DND-41 (cell line): ENCODE measurements at regions not wholly inside any gene's neighbourhood (a gene's known extent, or its start where the extent isn't known, plus 50 kb on each side); places are given as distances from the start of the nearest gene placed in this dataset.

Source experiments
- ATAC-seq: fragments of 200-7000 bp; cut with Tn5 transposase; 3 replicates; pipeline ENCODE4 v1.9.1; 2021; ENCODE audit warnings: low read depth; ENCODE audit not compliant: insufficient read depth
- DNase-seq: peaks from one replicate; pipeline ENCODE4 v3.0.0-alpha.2; 2020
- H2AFZ ChIP-seq: 2 replicates; pipeline ENCODE4 v1.6.0; 2012; ENCODE audit warnings: low read depth, low read length
- H3K27ac ChIP-seq: 2 replicates; pipeline ENCODE4 v1.5.1; 2012; ENCODE audit warnings: low read length, inconsistent platforms
- H3K27me3 ChIP-seq: fragments of 200-600 bp; sonication (generic); 2 replicates; pipeline ENCODE4 v1.6.0; 2012; ENCODE audit warnings: low read length, mild to moderate bottlenecking, inconsistent platforms; ENCODE audit not compliant: insufficient read depth, poor library complexity
- H3K36me3 ChIP-seq: 2 replicates; pipeline ENCODE4 v1.5.1; 2012; ENCODE audit warnings: low read length, inconsistent platforms; ENCODE audit not compliant: insufficient read depth
- H3K4me1 ChIP-seq: 2 replicates; pipeline ENCODE4 v1.5.1; 2012; ENCODE audit warnings: mild to moderate bottlenecking, low read length; ENCODE audit not compliant: insufficient read depth
- H3K4me2 ChIP-seq: 2 replicates; pipeline ENCODE4 v1.6.0; 2012; ENCODE audit warnings: mild to moderate bottlenecking, moderate library complexity, low read length, inconsistent platforms; ENCODE audit not compliant: insufficient read depth
- H3K4me3 ChIP-seq, 2 experiments: fragments of 200-600 bp in 1 of 2; shearing (Covaris generic) in 1 of 2; 2 replicates each; pipeline ENCODE4 v1.5.1; 2012 to 2016; ENCODE audit warnings: inconsistent platforms in 2 of 2, low read length in 2 of 2, mild to moderate bottlenecking in 2 of 2, low read depth in 1 of 2, moderate library complexity in 1 of 2
- H3K79me2 ChIP-seq: 2 replicates; pipeline ENCODE4 v1.6.0; 2012; ENCODE audit warnings: low read length, inconsistent platforms; ENCODE audit not compliant: insufficient read depth
- H3K9ac ChIP-seq: 2 replicates; pipeline ENCODE4 v1.6.0; 2012; ENCODE audit warnings: low read depth, mild to moderate bottlenecking, inconsistent platforms, low read length, moderate library complexity
- H3K9me3 ChIP-seq: 2 replicates; pipeline ENCODE4 v1.5.1; 2012; ENCODE audit warnings: low read length, moderate library complexity, mild to moderate bottlenecking, inconsistent platforms; ENCODE audit not compliant: insufficient read depth, severe bottlenecking
- H4K20me1 ChIP-seq: 2 replicates; pipeline ENCODE4 v1.6.0; 2012; ENCODE audit warnings: low read length; ENCODE audit not compliant: insufficient read depth
- CTCF ChIP-seq: IDR thresholded peaks from 2 replicates; pipeline ENCODE4 v1.5.1; 2012; ENCODE audit warnings: borderline replicate concordance, low read length, moderate library complexity, mild to moderate bottlenecking; ENCODE audit not compliant: poor library complexity, severe bottlenecking; ENCODE audit errors: extremely low read depth
- EZH2 ChIP-seq: IDR thresholded peaks from 3 replicates; pipeline ENCODE4 v1.6.1; 2012; ENCODE audit warnings: borderline replicate concordance, low read depth, mild to moderate bottlenecking, moderate library complexity, low read length, inconsistent platforms; ENCODE audit not compliant: severe bottlenecking

DNA sequence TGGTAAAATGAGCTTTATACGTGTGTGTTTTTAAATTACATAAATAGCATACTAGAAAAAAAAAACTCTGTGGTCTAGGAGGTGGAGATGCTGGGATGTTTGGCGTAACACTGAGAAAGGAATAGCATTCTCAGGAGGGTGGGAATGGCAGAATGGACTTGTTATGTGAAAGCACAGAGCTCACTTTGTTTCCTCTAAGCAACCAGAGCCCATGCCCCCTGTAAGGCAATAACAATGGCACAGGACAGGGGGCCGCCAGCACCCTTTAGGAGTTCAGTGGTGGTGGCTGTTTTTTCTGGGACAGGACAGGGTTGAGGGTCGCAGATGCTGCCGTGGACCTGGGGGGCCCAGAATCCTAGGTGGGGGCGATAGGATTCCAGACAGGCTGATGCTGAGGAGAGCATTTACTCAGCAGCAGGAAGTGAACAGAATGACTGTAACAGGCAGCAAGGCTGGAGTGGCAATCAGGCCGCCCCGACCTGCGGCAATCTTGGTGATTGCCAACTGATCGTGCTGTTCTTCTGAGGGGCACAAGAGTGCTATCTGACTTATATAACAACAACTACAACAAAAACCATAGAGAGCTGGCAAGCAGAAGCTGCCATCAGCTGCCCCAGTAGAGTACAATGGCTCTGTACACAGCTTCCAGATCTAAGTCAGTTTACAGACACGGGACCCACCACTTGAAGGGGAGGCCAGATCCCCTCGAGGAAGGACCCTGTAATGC, 160.4 kb downstream of the UACA start:
- TF ChIP-seq EZH2 (no peak), CTCF (no peak)
- ATAC-seq (no peak), DNase-seq (no peak)
- Histone ChIP-seq H3K79me2 (no peaks in the 10 kb centered on the region), H3K4me3 (no peak overlapping the region), H3K27ac (no peak overlapping the region), H3K4me2 (no peak overlapping the region), H3K36me3 (no peaks in the 10 kb centered on the region), H3K9me3 (no peaks in the 10 kb centered on the region), H3K9ac (no peak overlapping the region), H4K20me1 (no peaks in the 10 kb centered on the region), H3K4me1 (no peaks in the 10 kb centered on the region), H2AFZ (no peak overlapping the region), H3K27me3 (no peaks in the 10 kb centered on the region)

- Histone ChIP-seq H2AFZ (no peak overlapping the region), H3K4me1 (no peaks in the 10 kb centered on the region), H3K79me2 (no peaks in the 10 kb centered on the region), H3K9me3 (no peaks in the 10 kb centered on the region), H3K36me3 (no peaks in the 10 kb centered on the region), H3K27me3 (no peaks in the 10 kb centered on the region), H3K27ac (no peak overlapping the region), H3K4me3 (no peak overlapping the region), H3K4me2 (no peak overlapping the region), H3K9ac (no peak overlapping the region), H4K20me1 (no peaks in the 10 kb centered on the region)
- DNase-seq, result no peak
- TF ChIP-seq CTCF (no peak), EZH2 (no peak)
- no peak for ATAC-seq
Observed at GRCh38 chr15:70602281-70602680, 161.1 kb downstream of the UACA start.

DNA sequence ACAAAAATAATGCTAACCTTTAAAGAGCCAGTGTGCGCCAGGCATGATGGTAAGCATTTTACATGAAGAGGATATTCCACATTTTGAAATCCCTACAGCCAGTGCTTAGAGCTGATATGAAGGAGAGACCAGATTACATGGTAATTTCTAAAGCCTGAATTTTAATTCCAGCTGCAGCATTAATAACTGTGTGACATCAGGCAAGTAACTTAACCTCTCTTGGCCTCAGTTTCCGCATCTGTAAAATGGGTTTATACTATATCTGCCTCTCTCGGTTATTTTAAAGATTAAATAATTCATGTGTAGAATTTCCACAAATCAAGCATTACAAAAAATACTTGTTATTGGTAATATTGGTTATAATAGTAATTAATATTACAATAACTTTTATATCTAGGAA, 165.4 kb downstream of the UACA start:
- H4K20me1 ChIP-seq, result no peaks in the 10 kb centered on the region
- ATAC-seq (no peak), DNase-seq (no peak)
- no peaks in the 10 kb centered on the region for H3K36me3 ChIP-seq
- no peak overlapping the region for H3K4me3 ChIP-seq
- no peaks in the 10 kb centered on the region for H3K4me1 ChIP-seq
- no peak overlapping the region for H3K9ac ChIP-seq
- TF ChIP-seq CTCF, result no peak
- H3K27me3 ChIP-seq, result no peaks in the 10 kb centered on the region
- H3K79me2 ChIP-seq, result no peaks in the 10 kb centered on the region
- H3K9me3 ChIP-seq, result peaks cover 4% of the 10 kb centered on the region
- H3K27ac ChIP-seq, result no peak overlapping the region
- no peak overlapping the region for H3K4me2 ChIP-seq
- H2AFZ ChIP-seq, result no peak overlapping the region

DNA sequence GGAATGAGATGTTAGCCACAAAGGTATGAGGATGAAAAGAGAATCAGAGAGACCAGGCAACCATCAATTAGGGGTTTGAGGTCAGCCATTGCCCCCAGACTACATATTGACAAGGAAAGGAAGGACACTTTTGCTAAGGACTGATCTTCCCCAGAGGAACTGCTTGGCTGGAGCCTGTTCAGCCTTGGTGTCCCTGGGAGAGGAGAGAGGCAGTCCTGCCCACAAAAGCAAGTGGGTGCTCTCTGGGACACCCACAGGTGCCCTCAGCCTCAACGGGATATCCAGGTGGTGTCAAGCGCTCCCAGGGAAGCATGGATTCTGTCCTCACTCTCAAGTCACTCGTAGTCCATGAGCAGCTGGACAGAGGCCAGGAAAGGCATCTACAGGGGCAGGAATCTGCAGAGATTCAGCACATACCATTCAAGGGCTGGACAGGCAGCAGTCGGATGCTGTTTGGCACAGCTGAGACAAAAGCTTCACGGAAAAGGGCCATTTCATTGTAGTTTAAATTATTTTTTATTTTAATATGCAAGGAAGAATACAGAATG, 166.2 kb downstream of the UACA start:
- no peak for DNase-seq
- no peaks in the 10 kb centered on the region for H3K27me3 ChIP-seq
- peaks cover 4% of the 10 kb centered on the region for H3K9me3 ChIP-seq
- H2AFZ ChIP-seq, result no peak overlapping the region
- no peak overlapping the region for H3K4me3 ChIP-seq
- TF ChIP-seq CTCF (no peak), EZH2 (no peak)
- H4K20me1 ChIP-seq, result no peaks in the 10 kb centered on the region
- no peaks in the 10 kb centered on the region for H3K36me3 ChIP-seq
- no peaks in the 10 kb centered on the region for H3K79me2 ChIP-seq
- H3K27ac ChIP-seq, result no peak overlapping the region
- ATAC-seq, result no peak
- no peak overlapping the region for H3K4me2 ChIP-seq
- no peaks in the 10 kb centered on the region for H3K4me1 ChIP-seq
- no peak overlapping the region for H3K9ac ChIP-seq
